ENCODE measurements at regions not wholly inside any gene's neighbourhood (a gene's known extent, or its start where the extent isn't known, plus 50 kb on each side); places are given as distances from the start of the nearest gene placed in this dataset.

DNA sequence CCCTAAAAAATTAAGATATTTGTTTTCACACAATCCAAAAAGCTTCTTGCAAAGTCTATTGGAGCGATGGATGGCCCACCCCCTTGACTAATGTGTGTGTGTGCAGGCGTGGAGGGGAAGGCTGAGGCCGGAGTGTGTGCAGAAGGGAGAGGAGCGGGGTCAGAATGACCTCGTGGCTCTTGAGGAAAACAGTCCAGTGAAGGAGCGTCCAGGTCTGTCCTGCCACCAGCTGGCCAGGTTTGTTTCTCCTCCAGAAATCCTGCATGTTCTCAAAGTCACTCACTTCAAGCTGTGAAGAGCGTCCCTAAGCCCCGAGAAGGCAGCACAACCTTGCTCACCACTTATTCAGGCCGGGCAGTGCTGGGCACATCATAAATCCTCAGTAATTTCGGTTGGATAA lies 69.5 kb upstream of the SSX2IP start:
- H3K4me2 ChIP-seq: no peak overlapping the region
- H3K27ac ChIP-seq: no peak overlapping the region
- H3K27me3 ChIP-seq: no peaks in the 10 kb centered on the region
- TF ChIP-seq, protein P1, sequence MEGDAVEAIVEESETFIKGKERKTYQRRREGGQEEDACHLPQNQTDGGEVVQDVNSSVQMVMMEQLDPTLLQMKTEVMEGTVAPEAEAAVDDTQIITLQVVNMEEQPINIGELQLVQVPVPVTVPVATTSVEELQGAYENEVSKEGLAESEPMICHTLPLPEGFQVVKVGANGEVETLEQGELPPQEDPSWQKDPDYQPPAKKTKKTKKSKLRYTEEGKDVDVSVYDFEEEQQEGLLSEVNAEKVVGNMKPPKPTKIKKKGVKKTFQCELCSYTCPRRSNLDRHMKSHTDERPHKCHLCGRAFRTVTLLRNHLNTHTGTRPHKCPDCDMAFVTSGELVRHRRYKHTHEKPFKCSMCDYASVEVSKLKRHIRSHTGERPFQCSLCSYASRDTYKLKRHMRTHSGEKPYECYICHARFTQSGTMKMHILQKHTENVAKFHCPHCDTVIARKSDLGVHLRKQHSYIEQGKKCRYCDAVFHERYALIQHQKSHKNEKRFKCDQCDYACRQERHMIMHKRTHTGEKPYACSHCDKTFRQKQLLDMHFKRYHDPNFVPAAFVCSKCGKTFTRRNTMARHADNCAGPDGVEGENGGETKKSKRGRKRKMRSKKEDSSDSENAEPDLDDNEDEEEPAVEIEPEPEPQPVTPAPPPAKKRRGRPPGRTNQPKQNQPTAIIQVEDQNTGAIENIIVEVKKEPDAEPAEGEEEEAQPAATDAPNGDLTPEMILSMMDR (IDR thresholded peaks at IDR 0.05; ENCODE audit: poor library complexity): no peak
- no peaks in the 10 kb centered on the region for H3K9me3 ChIP-seq (ENCODE audit: low read depth)
- H3K9me2 ChIP-seq (replicated peaks; ENCODE audit: insufficient read depth): no peaks in the 10 kb centered on the region
- no peaks in the 10 kb centered on the region for H3K79me2 ChIP-seq
- no peak overlapping the region for H3K4me3 ChIP-seq
- H3K36me3 ChIP-seq (replicated peaks; ENCODE audit: insufficient read depth, low read depth): no peaks in the 10 kb centered on the region
- no peaks in the 10 kb centered on the region for H3K4me1 ChIP-seq (ENCODE audit: insufficient read depth)
- H2AFZ ChIP-seq: no peak overlapping the region
- H4K20me1 ChIP-seq (ENCODE audit: insufficient read depth, poor library complexity, severe bottlenecking): no peaks in the 10 kb centered on the region
- WGBS (ENCODE audit: low lambda C conversion rate, missing lambda C conversion rate): 71% methylated on average over 10 of the region's 10 CpGs
- DNase-seq (ENCODE audit: low spot score): no peak

DNA sequence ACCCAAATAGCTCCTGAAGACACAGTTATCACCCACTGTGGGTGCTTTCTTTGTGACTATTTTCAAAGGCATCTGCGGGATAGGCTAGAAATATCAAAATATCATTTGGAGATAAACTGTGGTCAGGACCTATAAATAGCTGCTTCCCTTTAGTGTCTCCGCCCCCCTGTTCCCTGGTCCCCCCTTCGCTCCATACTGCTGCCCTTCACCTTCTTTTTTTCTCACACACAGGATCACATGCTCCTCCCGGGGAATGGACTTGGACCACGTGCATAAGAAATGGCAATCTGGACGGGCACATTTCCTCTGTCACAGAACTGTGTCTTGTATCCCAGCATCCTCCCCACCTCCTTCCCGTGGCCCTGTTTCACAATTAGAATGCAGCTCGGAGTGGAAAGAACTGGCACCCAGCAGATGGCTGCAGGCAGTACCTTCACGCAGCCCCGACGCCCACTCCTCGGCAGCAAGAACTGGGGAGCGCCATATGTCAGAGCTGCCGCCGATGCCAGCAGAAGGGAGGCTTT lies 68.8 kb upstream of the SSX2IP start:
- no peaks in the 10 kb centered on the region for H3K9me3 ChIP-seq (ENCODE audit: low read depth)
- no peak overlapping the region for H2AFZ ChIP-seq
- H3K9me2 ChIP-seq (replicated peaks; ENCODE audit: insufficient read depth): no peaks in the 10 kb centered on the region
- H3K4me1 ChIP-seq (ENCODE audit: insufficient read depth): no peaks in the 10 kb centered on the region
- no peaks in the 10 kb centered on the region for H3K79me2 ChIP-seq
- H4K20me1 ChIP-seq (ENCODE audit: insufficient read depth, poor library complexity, severe bottlenecking): no peaks in the 10 kb centered on the region
- no peak overlapping the region for H3K27ac ChIP-seq
- H3K36me3 ChIP-seq (replicated peaks; ENCODE audit: insufficient read depth, low read depth): no peaks in the 10 kb centered on the region
- no peak for DNase-seq (ENCODE audit: low spot score)
- TF ChIP-seq EZH2 (IDR thresholded peaks at IDR 0.05; ENCODE audit: borderline replicate concordance): no peak
- TF ChIP-seq EZH2phosphoT487 (IDR thresholded peaks at IDR 0.05; ENCODE audit: low read depth, severe bottlenecking, unreplicated experiment): no peak
- TF ChIP-seq, protein P1 (IDR thresholded peaks at IDR 0.05; ENCODE audit: poor library complexity): no peak
- H3K27me3 ChIP-seq: no peaks in the 10 kb centered on the region
- no peak overlapping the region for H3K4me2 ChIP-seq
- no peak overlapping the region for H3K4me3 ChIP-seq
- WGBS (ENCODE audit: low lambda C conversion rate, missing lambda C conversion rate): 85% methylated on average over 15 of the region's 15 CpGs

DNA sequence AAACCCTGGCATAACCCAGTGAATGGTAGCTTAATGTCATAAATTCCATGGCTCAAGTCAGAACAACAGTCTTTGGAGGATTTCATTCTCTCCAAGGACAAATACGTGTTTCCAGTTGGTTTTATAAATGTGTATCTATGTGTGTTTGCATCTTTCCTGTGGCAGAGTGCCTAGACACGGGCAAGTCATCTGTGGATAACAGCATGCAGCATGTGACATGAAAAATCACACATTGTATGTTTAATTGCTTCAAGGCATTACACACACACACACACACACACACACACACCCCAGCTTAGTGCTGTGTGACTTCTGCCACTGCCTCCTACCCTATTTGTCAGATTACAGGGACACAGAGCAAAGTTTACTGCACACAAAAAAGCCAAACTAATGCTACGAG lies 68.2 kb upstream of the SSX2IP start:
- WGBS (ENCODE audit: low lambda C conversion rate, missing lambda C conversion rate): 77% methylated on average over 3 of the region's 3 CpGs
- no peak for DNase-seq (ENCODE audit: low spot score)
- no peaks in the 10 kb centered on the region for H3K9me2 ChIP-seq (replicated peaks; ENCODE audit: insufficient read depth)
- no peaks in the 10 kb centered on the region for H3K27me3 ChIP-seq
- no peaks in the 10 kb centered on the region for H3K4me1 ChIP-seq (ENCODE audit: insufficient read depth)
- TF ChIP-seq, protein P1 (IDR thresholded peaks at IDR 0.05; ENCODE audit: poor library complexity): no peak
- TF ChIP-seq EZH2phosphoT487 (IDR thresholded peaks at IDR 0.05; ENCODE audit: low read depth, severe bottlenecking, unreplicated experiment): no peak
- TF ChIP-seq EZH2 (IDR thresholded peaks at IDR 0.05; ENCODE audit: borderline replicate concordance): no peak
- no peak overlapping the region for H3K4me3 ChIP-seq
- H4K20me1 ChIP-seq (ENCODE audit: insufficient read depth, poor library complexity, severe bottlenecking): no peaks in the 10 kb centered on the region
- H3K4me2 ChIP-seq: no peak overlapping the region
- H3K79me2 ChIP-seq: no peaks in the 10 kb centered on the region
- H3K36me3 ChIP-seq (replicated peaks; ENCODE audit: insufficient read depth, low read depth): no peaks in the 10 kb centered on the region
- H3K27ac ChIP-seq: no peak overlapping the region
- H2AFZ ChIP-seq: no peak overlapping the region
- H3K9me3 ChIP-seq (ENCODE audit: low read depth): no peaks in the 10 kb centered on the region

DNA sequence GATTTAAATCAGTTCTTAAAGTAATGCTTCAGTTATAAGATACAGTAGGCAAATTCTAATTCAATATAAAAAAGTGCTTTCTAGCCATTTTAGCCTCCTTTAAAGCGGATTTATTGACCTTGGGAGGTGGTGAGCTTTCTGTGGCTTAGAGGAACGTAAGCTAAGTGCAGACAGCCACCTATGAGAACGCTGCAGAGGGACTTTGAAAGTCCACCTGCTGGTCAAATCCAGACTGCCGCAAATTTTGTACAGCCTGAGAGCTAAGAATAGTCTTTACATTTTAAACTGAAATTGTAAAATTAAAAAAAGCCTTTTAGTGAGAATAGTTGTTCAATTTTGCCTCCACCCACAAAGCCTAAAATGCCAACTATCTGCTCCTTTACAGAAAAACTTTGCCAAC lies 67.0 kb upstream of the SSX2IP start:
- TF ChIP-seq, protein P1 (IDR thresholded peaks at IDR 0.05; ENCODE audit: poor library complexity): peak; percentile 24
- TF ChIP-seq EZH2phosphoT487 (IDR thresholded peaks at IDR 0.05; ENCODE audit: low read depth, severe bottlenecking, unreplicated experiment): no peak
- H3K9me2 ChIP-seq (replicated peaks; ENCODE audit: insufficient read depth): no peaks in the 10 kb centered on the region

More for the DNA sequence above, 67.0 kb upstream of the SSX2IP start:
- Histone ChIP-seq H3K27ac (no peak overlapping the region), H3K4me1 (ENCODE audit: insufficient read depth) (no peaks in the 10 kb centered on the region), H3K4me2 (no peak overlapping the region), H4K20me1 (ENCODE audit: insufficient read depth, poor library complexity, severe bottlenecking) (no peaks in the 10 kb centered on the region), H3K27me3 (no peaks in the 10 kb centered on the region), H3K9me3 (ENCODE audit: low read depth) (no peaks in the 10 kb centered on the region), H3K79me2 (no peaks in the 10 kb centered on the region), H2AFZ (no peak overlapping the region), H3K4me3 (no peak overlapping the region), H3K36me3 (replicated peaks; ENCODE audit: insufficient read depth, low read depth) (no peaks in the 10 kb centered on the region)
- WGBS (ENCODE audit: low lambda C conversion rate, missing lambda C conversion rate): 73% methylated on average over 4 of the region's 4 CpGs
- no peak for DNase-seq (ENCODE audit: low spot score)

All from hepatocyte (in vitro differentiated cells).